ENCODE measurements at regions not wholly inside any gene's neighbourhood (a gene's known extent, or its start where the extent isn't known, plus 50 kb on each side); places are given as distances from the start of the nearest gene placed in this dataset.

DNA sequence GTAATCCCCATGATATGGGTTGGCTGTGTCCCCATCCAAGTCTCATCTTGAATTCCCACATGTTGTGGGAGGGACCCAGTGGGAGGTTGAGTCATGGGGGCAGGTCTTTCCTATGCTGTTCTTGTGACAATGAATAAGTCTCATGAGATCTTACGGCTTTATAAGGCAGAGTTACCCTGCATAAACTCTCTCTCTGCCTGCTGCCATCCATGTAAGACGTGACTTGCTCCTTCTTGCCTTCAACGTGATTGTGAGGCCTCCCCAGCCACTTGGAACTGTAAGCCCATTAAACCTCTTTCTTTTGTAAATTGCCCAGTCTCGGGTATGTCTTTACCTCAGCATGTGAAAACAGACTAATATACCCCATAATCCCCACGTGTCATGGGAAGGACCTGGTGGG lies 61.9 kb upstream of the LDAH start:
- TF ChIP-seq, protein P1, sequence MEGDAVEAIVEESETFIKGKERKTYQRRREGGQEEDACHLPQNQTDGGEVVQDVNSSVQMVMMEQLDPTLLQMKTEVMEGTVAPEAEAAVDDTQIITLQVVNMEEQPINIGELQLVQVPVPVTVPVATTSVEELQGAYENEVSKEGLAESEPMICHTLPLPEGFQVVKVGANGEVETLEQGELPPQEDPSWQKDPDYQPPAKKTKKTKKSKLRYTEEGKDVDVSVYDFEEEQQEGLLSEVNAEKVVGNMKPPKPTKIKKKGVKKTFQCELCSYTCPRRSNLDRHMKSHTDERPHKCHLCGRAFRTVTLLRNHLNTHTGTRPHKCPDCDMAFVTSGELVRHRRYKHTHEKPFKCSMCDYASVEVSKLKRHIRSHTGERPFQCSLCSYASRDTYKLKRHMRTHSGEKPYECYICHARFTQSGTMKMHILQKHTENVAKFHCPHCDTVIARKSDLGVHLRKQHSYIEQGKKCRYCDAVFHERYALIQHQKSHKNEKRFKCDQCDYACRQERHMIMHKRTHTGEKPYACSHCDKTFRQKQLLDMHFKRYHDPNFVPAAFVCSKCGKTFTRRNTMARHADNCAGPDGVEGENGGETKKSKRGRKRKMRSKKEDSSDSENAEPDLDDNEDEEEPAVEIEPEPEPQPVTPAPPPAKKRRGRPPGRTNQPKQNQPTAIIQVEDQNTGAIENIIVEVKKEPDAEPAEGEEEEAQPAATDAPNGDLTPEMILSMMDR (conservative IDR thresholded peaks at IDR 0.05) = no peak
- DNase-seq (ENCODE audit: low read depth, low spot score) = no peak
- H3K4me1 Mint-ChIP-seq = no peaks in the 10 kb centered on the region
- peaks cover 21% of the 10 kb centered on the region for H3K27me3 Mint-ChIP-seq (ENCODE audit: low read depth)
- H3K36me3 Mint-ChIP-seq (ENCODE audit: low read depth) = no peaks in the 10 kb centered on the region
- no peak overlapping the region for H3K4me3 Mint-ChIP-seq
- H3K27ac Mint-ChIP-seq (ENCODE audit: unreplicated experiment) = no peak overlapping the region
- no peaks in the 10 kb centered on the region for H3K9me3 Mint-ChIP-seq

DNA sequence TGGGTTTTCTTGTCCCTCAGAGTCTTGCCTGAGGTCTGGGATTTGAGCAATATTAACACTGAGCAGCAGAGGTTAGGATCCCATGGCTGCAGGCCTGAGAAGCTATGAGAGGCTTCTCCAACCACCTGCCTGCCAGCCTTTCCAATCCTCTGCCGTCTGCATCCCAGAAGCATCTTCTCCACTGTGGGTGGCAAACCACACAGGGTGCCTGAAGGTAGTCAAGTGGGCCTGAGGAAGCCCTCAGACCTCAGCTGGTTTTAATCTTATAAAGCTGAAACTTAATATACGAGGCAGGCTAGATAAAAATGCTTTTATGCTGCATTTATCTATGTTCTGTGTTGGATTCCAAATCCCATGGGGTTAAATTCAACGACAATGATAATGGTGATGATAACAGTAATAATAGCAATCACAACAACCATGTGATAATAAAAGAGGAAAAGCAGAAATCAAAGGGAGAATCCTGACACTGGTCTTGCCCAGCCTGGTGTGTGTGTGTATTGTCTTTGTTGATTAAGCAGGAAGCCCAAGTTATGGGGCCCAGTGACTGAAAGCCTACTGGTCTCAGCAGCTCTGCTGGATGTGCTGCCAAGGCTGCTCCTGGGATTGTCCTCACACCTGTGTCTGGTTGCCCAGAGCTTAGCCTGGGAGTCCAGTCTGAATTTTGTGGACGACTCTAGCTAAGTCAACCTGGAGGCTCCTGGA lies 59.7 kb upstream of the LDAH start:
- DNase-seq (ENCODE audit: low read depth, low spot score) = no peak
- H3K9me3 Mint-ChIP-seq = no peaks in the 10 kb centered on the region
- H3K27me3 Mint-ChIP-seq (ENCODE audit: low read depth) = peaks cover 23% of the 10 kb centered on the region
- no peaks in the 10 kb centered on the region for H3K4me1 Mint-ChIP-seq
- no peaks in the 10 kb centered on the region for H3K36me3 Mint-ChIP-seq (ENCODE audit: low read depth)
- no peak overlapping the region for H3K4me3 Mint-ChIP-seq
- TF ChIP-seq, protein P1 (conservative IDR thresholded peaks at IDR 0.05) = no peak
- no peak overlapping the region for H3K27ac Mint-ChIP-seq (ENCODE audit: unreplicated experiment)

DNA sequence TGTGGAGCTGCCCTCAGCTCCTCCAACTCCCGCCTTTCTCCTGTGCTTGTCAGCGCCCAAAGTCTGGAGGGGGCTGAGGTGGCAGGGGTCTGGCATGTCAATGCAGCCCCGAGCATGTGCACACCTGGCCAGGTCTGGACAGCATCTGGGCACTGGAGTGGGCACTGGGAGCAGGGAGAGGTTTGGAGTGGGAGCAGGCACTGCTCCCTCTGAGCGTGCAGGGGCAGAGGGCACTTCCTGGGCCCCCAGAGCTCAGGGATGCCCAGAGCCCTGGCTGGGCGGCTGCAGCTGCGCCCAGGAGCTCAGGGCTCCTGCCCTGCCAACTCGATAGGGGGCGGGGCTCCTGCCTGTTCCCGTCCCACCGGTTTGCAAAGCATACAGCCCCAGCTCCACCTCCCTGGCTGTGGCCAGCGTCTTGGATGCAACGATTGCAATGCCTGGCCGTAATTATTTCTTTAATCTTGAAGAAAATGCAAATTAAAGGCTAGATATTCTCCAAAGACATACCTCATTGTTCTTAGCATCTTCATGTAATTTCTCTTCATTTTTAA lies 57.4 kb upstream of the LDAH start:
- Mint-ChIP-seq H3K4me3 (no peak overlapping the region), H3K9me3 (no peaks in the 10 kb centered on the region), H3K36me3 (ENCODE audit: low read depth) (no peaks in the 10 kb centered on the region), H3K27ac (ENCODE audit: unreplicated experiment) (no peak overlapping the region), H3K27me3 (ENCODE audit: low read depth) (peaks cover 35% of the 10 kb centered on the region), H3K4me1 (no peaks in the 10 kb centered on the region)
- DNase-seq (ENCODE audit: low read depth, low spot score) = no peak
- TF ChIP-seq, protein P1 (conservative IDR thresholded peaks at IDR 0.05) = no peak

DNA sequence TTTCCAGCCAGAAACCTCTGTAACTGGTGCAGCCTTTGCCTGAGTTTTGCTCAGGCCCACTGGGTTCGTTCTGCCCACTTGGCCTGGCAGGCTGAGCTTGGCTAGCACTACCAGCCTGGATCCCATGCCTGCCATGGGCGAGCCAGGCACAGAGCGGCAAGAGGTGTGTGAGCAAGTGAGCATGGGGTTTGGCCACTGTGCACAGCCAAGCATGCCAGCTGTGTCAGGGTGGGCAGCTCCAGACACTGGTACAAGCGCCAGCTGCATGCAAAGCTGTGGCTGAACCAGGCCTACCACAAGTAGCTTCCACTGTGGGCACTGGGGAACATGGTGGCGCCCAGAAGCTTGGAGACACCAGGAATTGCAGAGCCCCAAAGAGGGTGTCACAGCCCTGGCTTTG lies 56.3 kb upstream of the LDAH start:
- TF ChIP-seq, protein P1 (conservative IDR thresholded peaks at IDR 0.05) = no peak
- no peaks in the 10 kb centered on the region for H3K9me3 Mint-ChIP-seq
- H3K27me3 Mint-ChIP-seq (ENCODE audit: low read depth) = peaks cover 41% of the 10 kb centered on the region
- H3K4me1 Mint-ChIP-seq = no peaks in the 10 kb centered on the region
- no peak overlapping the region for H3K4me3 Mint-ChIP-seq
- H3K36me3 Mint-ChIP-seq (ENCODE audit: low read depth) = no peaks in the 10 kb centered on the region
- no peak for DNase-seq (ENCODE audit: low read depth, low spot score)
- H3K27ac Mint-ChIP-seq (ENCODE audit: unreplicated experiment) = no peak overlapping the region

DNA sequence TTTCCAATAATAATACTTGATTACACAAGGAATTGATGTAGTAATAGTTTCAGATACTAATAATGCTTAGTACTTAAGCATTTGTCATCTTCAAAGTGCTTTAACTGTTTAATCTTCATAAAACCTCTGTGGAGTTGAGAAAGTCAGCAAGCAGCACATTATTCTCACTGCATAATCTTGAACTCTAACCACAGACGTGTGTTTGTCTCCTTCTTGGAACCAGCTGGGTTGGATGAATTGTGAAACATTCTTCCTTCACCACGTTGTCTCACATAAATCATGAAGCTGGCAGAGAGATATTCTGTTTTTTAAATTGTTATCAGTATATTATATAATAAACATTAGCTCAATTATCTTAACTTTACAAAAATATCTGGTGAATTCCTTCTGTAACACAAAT lies 55.1 kb upstream of the LDAH start:
- no peak overlapping the region for H3K27ac Mint-ChIP-seq (ENCODE audit: unreplicated experiment)
- H3K4me3 Mint-ChIP-seq = no peak overlapping the region
- H3K27me3 Mint-ChIP-seq (ENCODE audit: low read depth) = peaks cover 47% of the 10 kb centered on the region
- TF ChIP-seq, protein P1 (conservative IDR thresholded peaks at IDR 0.05) = no peak
- H3K9me3 Mint-ChIP-seq = no peaks in the 10 kb centered on the region
- no peak for DNase-seq (ENCODE audit: low read depth, low spot score)
- H3K4me1 Mint-ChIP-seq = no peaks in the 10 kb centered on the region
- H3K36me3 Mint-ChIP-seq (ENCODE audit: low read depth) = no peaks in the 10 kb centered on the region

Data from neural crest cell (in vitro differentiated cells).